HCT116 (cell line): ENCODE measurements at regions not wholly inside any gene's neighbourhood (a gene's known extent, or its start where the extent isn't known, plus 50 kb on each side); places are given as distances from the start of the nearest gene placed in this dataset.

Experiments
- ATAC-seq: fragments of 200-7000 bp; cut with Tn5 transposase; 2 replicates; pipeline ENCODE4 v1.9.1; 2020; ENCODE audit warnings: mild to moderate bottlenecking, moderate library complexity
- BruUV-seq: library from RNA; stranded (reverse); fragments of 400-500 nt; replicated peaks from 2 replicates; lab custom pipeline; 2021; lab: Mats Ljungman, UMichigan
- CTCF ChIA-PET: fragments of 300-600 bp; sonication (Branson Sonifier 250); formaldehyde crosslinking; loops from one replicate; lab custom pipeline; 2021; ENCODE audit warnings: antibody characterized with exemption; lab: Charles Lee
- POLR2A ChIA-PET: fragments of 300-600, 350-600 bp; sonication (Branson Sonifier 250); formaldehyde crosslinking; loops from one replicate; lab custom pipeline; 2021; ENCODE audit warnings: antibody characterized with exemption; lab: Charles Lee
- RAD21 ChIA-PET, 2 experiments: fragments of 300-600 bp; sonication (Branson Sonifier 250); formaldehyde crosslinking; loops; one replicate each; lab custom pipeline; 2023; ENCODE audit warnings: low total read pairs in 2 of 2; ENCODE audit not compliant: uncharacterized antibody in 2 of 2, unreplicated experiment in 2 of 2, low non-redundant PET in 1 of 2; lab: Charles Lee
- DNase-seq: peaks from one replicate; pipeline ENCODE4 v3.0.0-alpha.2; 2010; ENCODE audit warnings: low read depth, low spot score
- H2AFZ ChIP-seq: fragments of 200-600 bp; shearing (Covaris generic), sonication (generic); 2 replicates; pipeline ENCODE4 v1.6.1; 2017; ENCODE audit warnings: low read depth, mixed run types, mixed read lengths, antibody characterized with exemption, low read length; ENCODE audit not compliant: poor library complexity, severe bottlenecking
- H3K27ac ChIP-seq: 2 replicates; pipeline ENCODE4 v1.5.1; 2012; ENCODE audit warnings: low read depth, low read length
- H3K27me3 ChIP-seq: fragments of 200-600 bp; sonication (generic); 2 replicates; pipeline ENCODE4 v1.6.1; 2016; ENCODE audit warnings: mixed run types, low read length, mixed read lengths; ENCODE audit not compliant: insufficient read depth
- H3K36me3 ChIP-seq, 2 experiments: fragments of 200-500 bp in 1 of 2; fragments of 200-600 bp in 1 of 2; sonication (Bioruptor generic) in 1 of 2; sonication (generic) in 1 of 2; 2 replicates each; pipeline versions ENCODE4 v1.5.1 to v1.6.1; 2014 to 2016; ENCODE audit warnings: low read length in 2 of 2, inconsistent platforms in 1 of 2, mixed read lengths in 1 of 2, mixed run types in 1 of 2; ENCODE audit not compliant: insufficient read depth in 2 of 2, control insufficient read depth in 1 of 2
- H3K4me1 ChIP-seq, 2 experiments: fragments of 200-600 bp in 1 of 2; sonication (generic) in 1 of 2; 2 replicates each; pipeline versions ENCODE4 v1.5.1 to v1.6.1; 2012 to 2017; ENCODE audit warnings: low read length in 2 of 2, inconsistent platforms in 1 of 2, mild to moderate bottlenecking in 1 of 2, mixed read lengths in 1 of 2, mixed run types in 1 of 2, moderate library complexity in 1 of 2; ENCODE audit not compliant: insufficient read depth in 2 of 2, control insufficient read depth in 1 of 2
- H3K4me2 ChIP-seq: fragments of 200-600 bp; sonication (generic); 2 replicates; pipeline ENCODE4 v1.6.1; 2017; ENCODE audit warnings: mixed run types, low read length, mixed read lengths
- H3K4me3 ChIP-seq, 2 experiments: fragments of 200-600 bp in 1 of 2; sonication (generic) in 1 of 2; replicated peaks in 1 of 2; 2 replicates each; pipeline ENCODE4 v1.5.1; 2011 to 2016; ENCODE audit warnings: low read length in 2 of 2, control low read depth in 1 of 2, low read depth in 1 of 2, mild to moderate bottlenecking in 1 of 2, mixed read lengths in 1 of 2, mixed run types in 1 of 2
- H3K79me2 ChIP-seq: fragments of 200-600 bp; sonication (generic); 2 replicates; pipeline ENCODE4 v1.6.1; 2017; ENCODE audit warnings: mild to moderate bottlenecking, mixed run types, low read length, moderate library complexity, mixed read lengths; ENCODE audit not compliant: insufficient read depth
- H3K9ac ChIP-seq: fragments of 200-600 bp; sonication (generic); 2 replicates; pipeline ENCODE4 v1.6.1; 2016; ENCODE audit warnings: low read length, mixed read lengths
- H3K9me2 ChIP-seq: fragments of 200-600 bp; sonication (generic), shearing (Covaris generic); 2 replicates; pipeline ENCODE4 v1.6.1; 2017; ENCODE audit warnings: mixed run types, mild to moderate bottlenecking, moderate library complexity; ENCODE audit not compliant: insufficient read depth
- H3K9me3 ChIP-seq, 2 experiments: fragments of 200-500 bp in 1 of 2; fragments of 200-600 bp in 1 of 2; sonication (Bioruptor generic) in 1 of 2; sonication (generic) in 1 of 2; 2 replicates each; pipeline ENCODE4 v1.6.1; 2014 to 2017; ENCODE audit warnings: low read length in 2 of 2, mixed read lengths in 2 of 2, inconsistent platforms in 1 of 2, low read depth in 1 of 2, mild to moderate bottlenecking in 1 of 2, mixed run types in 1 of 2, moderate library complexity in 1 of 2; ENCODE audit not compliant: control insufficient read depth in 1 of 2, insufficient read depth in 1 of 2
- H4K20me1 ChIP-seq: fragments of 200-600 bp; sonication (generic), shearing (Covaris generic); 2 replicates; pipeline ENCODE4 v1.6.1; 2017; ENCODE audit warnings: mixed run types, mild to moderate bottlenecking, moderate library complexity; ENCODE audit not compliant: insufficient read depth
- ATF3 ChIP-seq: IDR thresholded peaks from 2 replicates; pipeline ENCODE4 v1.6.1; 2012
- CTCF ChIP-seq, 3 experiments: fragments of 200-600 bp in 1 of 3; sonication (generic) in 1 of 3; IDR thresholded peaks in 2 of 3; conservative IDR thresholded peaks in 1 of 3; 2 replicates each; pipeline ENCODE4 v1.5.1; 2012 to 2017; ENCODE audit warnings: low read depth in 2 of 3, low read length in 2 of 3, antibody characterized with exemption in 1 of 3, borderline replicate concordance in 1 of 3, control low read depth in 1 of 3, mild to moderate bottlenecking in 1 of 3, mixed read lengths in 1 of 3, mixed run types in 1 of 3, moderate library complexity in 1 of 3; ENCODE audit not compliant: insufficient read depth in 1 of 3
- EGR1 ChIP-seq: IDR thresholded peaks from 2 replicates; pipeline ENCODE4 v1.6.1; 2012; ENCODE audit warnings: low read depth
- EZH2 ChIP-seq: fragments of 200-600 bp; sonication (generic); IDR thresholded peaks from 2 replicates; pipeline ENCODE4 v1.6.1; 2017; ENCODE audit warnings: antibody characterized with exemption, mixed run types
- EZH2phosphoT487 ChIP-seq: fragments of 200-600 bp; IDR thresholded peaks from 2 replicates; pipeline ENCODE4 v1.6.1; 2018; ENCODE audit warnings: antibody characterized with exemption, borderline replicate concordance
- FOSL1 ChIP-seq: IDR thresholded peaks from 2 replicates; pipeline ENCODE4 v1.6.1; 2012; ENCODE audit warnings: low read depth
- JUND ChIP-seq: IDR thresholded peaks from 2 replicates; pipeline ENCODE4 v1.6.1; 2012
- POLR2A ChIP-seq: IDR thresholded peaks from 2 replicates; pipeline ENCODE4 v1.7.0; 2011; ENCODE audit warnings: borderline replicate concordance; ENCODE audit not compliant: insufficient read depth, insufficient read length; ENCODE audit errors: extremely low read depth
- POLR2AphosphoS5 ChIP-seq: IDR thresholded peaks from 2 replicates; pipeline ENCODE4 v1.6.1; 2011; ENCODE audit warnings: mild to moderate bottlenecking, low read depth, low read length, moderate library complexity
- RAD21 ChIP-seq: IDR thresholded peaks from 2 replicates; pipeline ENCODE4 v1.6.1; 2012; ENCODE audit warnings: low read depth, mild to moderate bottlenecking
- SIN3A ChIP-seq: IDR thresholded peaks from 2 replicates; pipeline ENCODE4 v1.6.1; 2012; ENCODE audit warnings: low read depth
- SP1 ChIP-seq: IDR thresholded peaks from 2 replicates; pipeline ENCODE4 v1.6.1; 2012; ENCODE audit warnings: low read depth
- SRF ChIP-seq: IDR thresholded peaks from 2 replicates; pipeline ENCODE4 v1.6.1; 2012; ENCODE audit warnings: low read depth
- YY1 ChIP-seq: IDR thresholded peaks from 2 replicates; pipeline ENCODE4 v1.6.1; 2011; ENCODE audit warnings: low read length, low read depth, moderate library complexity, mild to moderate bottlenecking; ENCODE audit not compliant: insufficient replicate concordance; ENCODE audit errors: extremely low read depth
- ZBTB33 ChIP-seq: IDR thresholded peaks from 2 replicates; pipeline ENCODE4 v1.6.1; 2011; ENCODE audit warnings: mild to moderate bottlenecking, low read length, moderate library complexity; ENCODE audit not compliant: insufficient replicate concordance; ENCODE audit errors: extremely low read depth
- ZFX ChIP-seq: fragments of 450-650 bp; IDR thresholded peaks from 2 replicates; pipeline ENCODE4 v1.6.1; 2017
- ZNF274 ChIP-seq: fragments of 200-500 bp; sonication (Bioruptor generic); IDR thresholded peaks from 2 replicates; pipeline ENCODE4 v1.6.1; 2014; ENCODE audit warnings: mild to moderate bottlenecking, low read depth, low read length, inconsistent platforms
- intact Hi-C: fragments of 100-400 bp; cut with micrococcal nuclease; formaldehyde crosslinking; loops from 2 replicates; pipeline ENCODE4 v1.10.0; 2022

- Histone ChIP-seq H3K36me3 (no peaks in the 10 kb centered on the region), H2AFZ (no peak overlapping the region), H3K79me2 (no peaks in the 10 kb centered on the region), H3K27ac (no peak overlapping the region), H3K27me3 (no peaks in the 10 kb centered on the region), H3K4me2 (no peak overlapping the region), H3K4me1 (no peaks in the 10 kb centered on the region), H3K9me2 (no peaks in the 10 kb centered on the region), H3K9me3 (no peaks in the 10 kb centered on the region), H3K9ac (no peak overlapping the region), H3K4me3 (no peak overlapping the region), H4K20me1 (no peaks in the 10 kb centered on the region)
- intact Hi-C loops = no loop called here
- DNase-seq (no peak), ATAC-seq (no peak)
- POLR2A ChIA-PET = no interaction called here
- no peak for TF ChIP-seq RAD21
- TF ChIP-seq POLR2A = no peak
- TF ChIP-seq JUND = no peak
- no peak for TF ChIP-seq POLR2AphosphoS5
- TF ChIP-seq SRF = no peak
- TF ChIP-seq YY1 = no peak
- TF ChIP-seq CTCF (IDR thresholded peaks at IDR 0.05 in 2 of 3, conservative IDR thresholded peaks at IDR 0.05 in 1 of 3; ENCODE audit: borderline replicate concordance in 1 of 3, insufficient read depth in 1 of 3, low read depth in 2 of 3, low read length in 2 of 3) = no peak
- TF ChIP-seq ZNF274 = no peak
- TF ChIP-seq ATF3 = no peak
- no peak for TF ChIP-seq ZBTB33
- TF ChIP-seq EGR1 = no peak
- TF ChIP-seq SP1 = no peak
- no peak for TF ChIP-seq ZFX
- no peak for TF ChIP-seq FOSL1
- TF ChIP-seq EZH2phosphoT487 = no peak
- TF ChIP-seq EZH2 = no peak
- no peak for TF ChIP-seq SIN3A
- no TSS peak for BruUV-seq
- RAD21 ChIA-PET = no interaction called here
- CTCF ChIA-PET = no interaction called here
Observed at GRCh38 chr21:14690886-14691285, 144.8 kb upstream of the SAMSN1 start.
